ENCODE measurements at regions not wholly inside any gene's neighbourhood (a gene's known extent, or its start where the extent isn't known, plus 50 kb on each side); places are given as distances from the start of the nearest gene placed in this dataset.

DNA sequence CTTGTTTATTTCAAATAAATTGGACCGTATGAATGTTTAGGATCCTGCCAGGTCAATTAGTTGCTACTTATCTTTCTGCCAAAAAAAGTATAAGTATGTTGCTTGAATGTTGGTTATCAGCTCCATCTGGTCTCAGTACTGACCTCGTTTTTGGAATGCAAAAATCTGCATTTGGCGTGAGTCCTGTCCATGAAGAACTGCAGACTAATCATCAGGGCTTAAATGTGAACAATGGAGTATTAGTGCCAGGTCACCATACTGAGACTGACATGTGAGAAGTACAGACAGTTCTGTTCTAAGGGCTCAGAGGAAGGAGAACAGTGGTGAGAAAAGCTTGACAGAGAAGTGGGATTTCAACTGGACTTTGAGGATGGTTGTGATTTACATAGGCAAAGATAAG, 393.1 kb upstream of the SLC14A2 start:
- H3K27me3 ChIP-seq (ENCODE audit: control insufficient read depth, insufficient read depth, low read length) = no peaks in the 10 kb centered on the region
- no peaks in the 10 kb centered on the region for H3K9me3 ChIP-seq (ENCODE audit: control insufficient read depth, insufficient read depth, low read depth, low read length)
- CTCF ChIA-PET = no interaction called here
- no peak for TF ChIP-seq SIN3A (IDR thresholded peaks at IDR 0.05; ENCODE audit: borderline replicate concordance, insufficient read depth, low read depth, low read length)
- no peak for TF ChIP-seq TCF7L2 (IDR thresholded peaks at IDR 0.05; ENCODE audit: low read depth, low read length)
- no peak for TF ChIP-seq POLR2AphosphoS5 (IDR thresholded peaks at IDR 0.05; ENCODE audit: low read depth, low read length)
- TF ChIP-seq, protein P1, sequence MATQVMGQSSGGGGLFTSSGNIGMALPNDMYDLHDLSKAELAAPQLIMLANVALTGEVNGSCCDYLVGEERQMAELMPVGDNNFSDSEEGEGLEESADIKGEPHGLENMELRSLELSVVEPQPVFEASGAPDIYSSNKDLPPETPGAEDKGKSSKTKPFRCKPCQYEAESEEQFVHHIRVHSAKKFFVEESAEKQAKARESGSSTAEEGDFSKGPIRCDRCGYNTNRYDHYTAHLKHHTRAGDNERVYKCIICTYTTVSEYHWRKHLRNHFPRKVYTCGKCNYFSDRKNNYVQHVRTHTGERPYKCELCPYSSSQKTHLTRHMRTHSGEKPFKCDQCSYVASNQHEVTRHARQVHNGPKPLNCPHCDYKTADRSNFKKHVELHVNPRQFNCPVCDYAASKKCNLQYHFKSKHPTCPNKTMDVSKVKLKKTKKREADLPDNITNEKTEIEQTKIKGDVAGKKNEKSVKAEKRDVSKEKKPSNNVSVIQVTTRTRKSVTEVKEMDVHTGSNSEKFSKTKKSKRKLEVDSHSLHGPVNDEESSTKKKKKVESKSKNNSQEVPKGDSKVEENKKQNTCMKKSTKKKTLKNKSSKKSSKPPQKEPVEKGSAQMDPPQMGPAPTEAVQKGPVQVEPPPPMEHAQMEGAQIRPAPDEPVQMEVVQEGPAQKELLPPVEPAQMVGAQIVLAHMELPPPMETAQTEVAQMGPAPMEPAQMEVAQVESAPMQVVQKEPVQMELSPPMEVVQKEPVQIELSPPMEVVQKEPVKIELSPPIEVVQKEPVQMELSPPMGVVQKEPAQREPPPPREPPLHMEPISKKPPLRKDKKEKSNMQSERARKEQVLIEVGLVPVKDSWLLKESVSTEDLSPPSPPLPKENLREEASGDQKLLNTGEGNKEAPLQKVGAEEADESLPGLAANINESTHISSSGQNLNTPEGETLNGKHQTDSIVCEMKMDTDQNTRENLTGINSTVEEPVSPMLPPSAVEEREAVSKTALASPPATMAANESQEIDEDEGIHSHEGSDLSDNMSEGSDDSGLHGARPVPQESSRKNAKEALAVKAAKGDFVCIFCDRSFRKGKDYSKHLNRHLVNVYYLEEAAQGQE (IDR thresholded peaks at IDR 0.05; ENCODE audit: insufficient read depth in 1 of 2, low read depth in 2 of 2, low read length in 1 of 2) = no peak
- TF ChIP-seq, protein P2, sequence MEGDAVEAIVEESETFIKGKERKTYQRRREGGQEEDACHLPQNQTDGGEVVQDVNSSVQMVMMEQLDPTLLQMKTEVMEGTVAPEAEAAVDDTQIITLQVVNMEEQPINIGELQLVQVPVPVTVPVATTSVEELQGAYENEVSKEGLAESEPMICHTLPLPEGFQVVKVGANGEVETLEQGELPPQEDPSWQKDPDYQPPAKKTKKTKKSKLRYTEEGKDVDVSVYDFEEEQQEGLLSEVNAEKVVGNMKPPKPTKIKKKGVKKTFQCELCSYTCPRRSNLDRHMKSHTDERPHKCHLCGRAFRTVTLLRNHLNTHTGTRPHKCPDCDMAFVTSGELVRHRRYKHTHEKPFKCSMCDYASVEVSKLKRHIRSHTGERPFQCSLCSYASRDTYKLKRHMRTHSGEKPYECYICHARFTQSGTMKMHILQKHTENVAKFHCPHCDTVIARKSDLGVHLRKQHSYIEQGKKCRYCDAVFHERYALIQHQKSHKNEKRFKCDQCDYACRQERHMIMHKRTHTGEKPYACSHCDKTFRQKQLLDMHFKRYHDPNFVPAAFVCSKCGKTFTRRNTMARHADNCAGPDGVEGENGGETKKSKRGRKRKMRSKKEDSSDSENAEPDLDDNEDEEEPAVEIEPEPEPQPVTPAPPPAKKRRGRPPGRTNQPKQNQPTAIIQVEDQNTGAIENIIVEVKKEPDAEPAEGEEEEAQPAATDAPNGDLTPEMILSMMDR (IDR thresholded peaks at IDR 0.05) = no peak
- H3K4me1 ChIP-seq (ENCODE audit: control insufficient read depth, insufficient read depth, low read length) = no peaks in the 10 kb centered on the region
- in situ Hi-C loops (cut with HindIII; ENCODE audit: low pct_unique_long_range_greater_than_20kb, low sequenced_read_pairs) (no loop called here), intact Hi-C loops (cut with micrococcal nuclease; ENCODE audit: unreplicated experiment) (no loop called here)
- no peaks in the 10 kb centered on the region for H3K36me3 ChIP-seq (ENCODE audit: control insufficient read depth, insufficient read depth, low read length)
- no TSS peak for BruUV-seq (replicated peaks)
- POLR2A ChIA-PET = no interaction called here
- ATAC-seq (no peak), DNase-seq (ENCODE audit: low read depth, low spot score) (no peak)
- no peak overlapping the region for H3K4me3 ChIP-seq (ENCODE audit: low read depth in 2 of 2, low read length in 2 of 2)
- no peak overlapping the region for H3K27ac ChIP-seq (ENCODE audit: low read length)

DNA sequence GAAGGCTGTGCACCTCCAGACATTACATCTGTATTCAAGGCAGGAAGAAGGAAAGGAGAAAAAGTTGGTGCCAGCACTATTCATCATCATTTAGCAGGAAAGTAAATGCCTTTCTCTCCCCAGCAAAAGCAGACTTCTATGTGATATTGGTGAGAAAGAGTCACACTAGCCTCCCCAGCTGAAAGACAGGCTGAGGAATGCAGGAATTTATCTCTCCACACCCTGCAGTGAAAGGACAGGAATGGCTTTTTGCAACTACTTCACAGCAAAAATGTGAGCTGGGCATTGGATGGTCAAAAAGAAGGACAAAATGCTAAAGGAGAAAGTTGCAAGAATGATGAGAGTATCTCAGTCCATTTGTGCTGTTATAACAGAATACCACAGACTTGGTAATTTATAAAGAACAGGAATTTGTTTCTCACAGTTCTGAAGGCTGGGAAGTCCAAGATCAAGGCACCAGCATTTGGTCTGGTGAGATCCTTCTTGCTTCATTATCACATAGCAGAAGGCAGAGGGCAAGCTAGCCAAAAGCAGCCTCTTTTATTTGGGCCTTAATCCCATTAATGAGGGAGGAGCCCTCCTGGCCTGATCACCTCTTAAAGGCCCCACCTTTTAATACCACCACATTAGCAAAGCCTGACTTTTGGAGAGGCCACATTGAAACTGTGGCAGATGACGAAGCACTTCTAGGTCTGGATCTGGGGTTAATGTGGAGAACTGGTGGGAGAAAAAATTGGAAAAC, 388.1 kb upstream of the SLC14A2 start:
- H3K27ac ChIP-seq (ENCODE audit: low read length) = no peak overlapping the region
- no peak overlapping the region for H3K4me3 ChIP-seq (ENCODE audit: low read depth in 2 of 2, low read length in 2 of 2)
- no peaks in the 10 kb centered on the region for H3K9me3 ChIP-seq (ENCODE audit: control insufficient read depth, insufficient read depth, low read depth, low read length)
- BruUV-seq (replicated peaks) = no TSS peak
- H3K36me3 ChIP-seq (ENCODE audit: control insufficient read depth, insufficient read depth, low read length) = no peaks in the 10 kb centered on the region
- ATAC-seq (no peak), DNase-seq (ENCODE audit: low read depth, low spot score) (no peak)
- H3K27me3 ChIP-seq (ENCODE audit: control insufficient read depth, insufficient read depth, low read length) = no peaks in the 10 kb centered on the region
- ChIA-PET CTCF (no interaction called here), POLR2A (no interaction called here)
- intact Hi-C loops (cut with micrococcal nuclease; ENCODE audit: unreplicated experiment) (no loop called here), in situ Hi-C loops (cut with HindIII; ENCODE audit: low pct_unique_long_range_greater_than_20kb, low sequenced_read_pairs) (no loop called here)
- H3K4me1 ChIP-seq (ENCODE audit: control insufficient read depth, insufficient read depth, low read length) = no peaks in the 10 kb centered on the region
- TF ChIP-seq SIN3A (IDR thresholded peaks at IDR 0.05; ENCODE audit: borderline replicate concordance, insufficient read depth, low read depth, low read length) = no peak
- TF ChIP-seq POLR2AphosphoS5 (IDR thresholded peaks at IDR 0.05; ENCODE audit: low read depth, low read length) = no peak
- TF ChIP-seq, protein P1 (IDR thresholded peaks at IDR 0.05; ENCODE audit: insufficient read depth in 1 of 2, low read depth in 2 of 2, low read length in 1 of 2) = no peak
- TF ChIP-seq, protein P2 (IDR thresholded peaks at IDR 0.05) = no peak
- TF ChIP-seq TCF7L2 (IDR thresholded peaks at IDR 0.05; ENCODE audit: low read depth, low read length) = no peak

Data from Panc1 (cell line).